PC-3 (cell line): ENCODE measurements at regions not wholly inside any gene's neighbourhood (a gene's known extent, or its start where the extent isn't known, plus 50 kb on each side); places are given as distances from the start of the nearest gene placed in this dataset.

ENCODE experiments used
- ATAC-seq: fragments of 200-7000 bp; cut with Tn5 transposase; 2 replicates; pipeline ENCODE4 v1.9.1; 2020; ENCODE audit warnings: mild to moderate bottlenecking, moderate library complexity
- BruUV-seq: library from RNA; stranded (reverse); fragments of 400-500 nt; replicated peaks from 2 replicates; lab custom pipeline; 2021; lab: Mats Ljungman, UMichigan
- CTCF ChIA-PET: fragments of 300-600 bp; sonication (Branson Sonifier 250); formaldehyde crosslinking; loops from one replicate; lab custom pipeline; 2022; ENCODE audit warnings: antibody characterized with exemption; lab: Charles Lee
- POLR2A ChIA-PET: fragments of 300-600 bp; sonication (Branson Sonifier 250); formaldehyde crosslinking; loops from one replicate; lab custom pipeline; 2022; ENCODE audit warnings: antibody characterized with exemption; ENCODE audit not compliant: unreplicated experiment; lab: Charles Lee
- DNase-seq: peaks from one replicate; pipeline ENCODE4 v3.0.0-alpha.2; 2015
- H2AFZ ChIP-seq: fragments of 300-600 bp; sonication (generic); 2 replicates; pipeline ENCODE4 v1.6.0; 2016; ENCODE audit warnings: antibody characterized with exemption, low read length
- H3F3A ChIP-seq: fragments of 300-600 bp; sonication (generic); one replicate; pipeline ENCODE4 v1.6.0; 2017; ENCODE audit warnings: antibody characterized with exemption, low read length, control low read depth, mild to moderate bottlenecking; ENCODE audit not compliant: unreplicated experiment
- H3K27ac ChIP-seq: fragments of 300-600 bp; sonication (generic); 2 replicates; pipeline ENCODE4 v1.5.1; 2016; ENCODE audit warnings: mild to moderate bottlenecking, low read length
- H3K27me3 ChIP-seq: fragments of 300-600 bp; sonication (generic); 2 replicates; pipeline ENCODE4 v1.6.1; 2016; ENCODE audit warnings: low read length, mixed read lengths
- H3K36me3 ChIP-seq: fragments of 300-600 bp; sonication (generic); 2 replicates; pipeline ENCODE4 v1.6.1; 2016; ENCODE audit warnings: low read depth, mixed run types, low read length, mixed read lengths
- H3K4me1 ChIP-seq: fragments of 300-600 bp; sonication (generic); 2 replicates; pipeline ENCODE4 v1.5.1; 2016; ENCODE audit warnings: low read length; ENCODE audit not compliant: insufficient read depth
- H3K4me2 ChIP-seq: fragments of 300-600 bp; sonication (generic); 2 replicates; pipeline ENCODE4 v1.6.0; 2016; ENCODE audit warnings: low read length
- H3K4me3 ChIP-seq: fragments of 300-600 bp; sonication (generic); 2 replicates; pipeline ENCODE4 v1.5.1; 2016; ENCODE audit warnings: mild to moderate bottlenecking, low read length, mixed read lengths
- H3K79me2 ChIP-seq: fragments of 300-600 bp; sonication (generic); 2 replicates; pipeline ENCODE4 v1.6.1; 2017; ENCODE audit warnings: low read length, mixed read lengths
- H3K9ac ChIP-seq: fragments of 300-600 bp; sonication (generic); 2 replicates; pipeline ENCODE4 v1.6.0; 2016; ENCODE audit warnings: mild to moderate bottlenecking, low read length
- H3K9me2 ChIP-seq: fragments of 300-600 bp; sonication (generic); replicated peaks from 2 replicates; pipeline ENCODE4 v1.6.1; 2016; ENCODE audit warnings: mixed run types, low read length, mixed read lengths
- H3K9me3 ChIP-seq: fragments of 300-600 bp; sonication (generic); 2 replicates; pipeline ENCODE4 v1.6.1; 2016; ENCODE audit warnings: low read length, mixed read lengths
- H4K20me1 ChIP-seq: fragments of 300-600 bp; sonication (generic); 2 replicates; pipeline ENCODE4 v1.6.1; 2016; ENCODE audit warnings: low read length, mixed read lengths
- CTCF ChIP-seq: fragments of 300-600 bp; sonication (generic); conservative IDR thresholded peaks from 2 replicates; pipeline ENCODE4 v1.5.1; 2017; ENCODE audit warnings: antibody characterized with exemption, low read depth, mild to moderate bottlenecking, low read length
- EZH2 ChIP-seq: fragments of 300-600 bp; sonication (generic); IDR thresholded peaks from one replicate; pipeline ENCODE4 v1.6.1; 2017; ENCODE audit warnings: antibody characterized with exemption, mild to moderate bottlenecking, low read length; ENCODE audit not compliant: unreplicated experiment
- EZH2phosphoT487 ChIP-seq: fragments of 300-600 bp; sonication (generic); IDR thresholded peaks from 2 replicates; pipeline ENCODE4 v1.6.1; 2018; ENCODE audit warnings: mild to moderate bottlenecking, antibody characterized with exemption, low read length, borderline replicate concordance
- intact Hi-C: fragments of 100-400 bp; cut with micrococcal nuclease; formaldehyde crosslinking; loops from 2 replicates; pipeline ENCODE4 v1.9.0; 2023

- ATAC-seq = no peak
- no peak overlapping the region for H3K9ac ChIP-seq
- no TSS peak for BruUV-seq
- no peaks in the 10 kb centered on the region for H3K9me3 ChIP-seq
- no peaks in the 10 kb centered on the region for H3K9me2 ChIP-seq
- no peaks in the 10 kb centered on the region for H3K79me2 ChIP-seq
- intact Hi-C loops = no loop called here
- no peak overlapping the region for H3K4me2 ChIP-seq
- ChIA-PET POLR2A (no interaction called here), CTCF (no interaction called here)
- no peak overlapping the region for H3K4me3 ChIP-seq
- H2AFZ ChIP-seq = no peak overlapping the region
- no peaks in the 10 kb centered on the region for H3K4me1 ChIP-seq
- H3K27ac ChIP-seq = no peak overlapping the region
- no peak for TF ChIP-seq EZH2phosphoT487
- no peak for TF ChIP-seq EZH2
- no peak for TF ChIP-seq CTCF
- H3F3A ChIP-seq = no peaks in the 10 kb centered on the region
- peaks cover 7% of the 10 kb centered on the region; the same call in 1 of the 2 replicates for H3K27me3 ChIP-seq
- no peaks in the 10 kb centered on the region for H4K20me1 ChIP-seq
- no peak for DNase-seq
- no peaks in the 10 kb centered on the region for H3K36me3 ChIP-seq
Measured at GRCh38 chr6:23642849-23643248, 483.2 kb upstream of the NRSN1 start.

GRCh38 chr6:23647045-23647444, 479.0 kb upstream of the NRSN1 start:
- Histone ChIP-seq H3K79me2 (no peaks in the 10 kb centered on the region), H3K9me3 (no peaks in the 10 kb centered on the region), H3K36me3 (no peaks in the 10 kb centered on the region), H3K4me2 (no peak overlapping the region), H3K9me2 (no peaks in the 10 kb centered on the region), H4K20me1 (no peaks in the 10 kb centered on the region), H2AFZ (no peak overlapping the region), H3F3A (no peaks in the 10 kb centered on the region), H3K4me3 (no peak overlapping the region), H3K9ac (no peak overlapping the region), H3K4me1 (no peaks in the 10 kb centered on the region), H3K27me3 (peaks cover 3% of the 10 kb centered on the region; the same call in 1 of the 2 replicates), H3K27ac (no peak overlapping the region)
- intact Hi-C loops = no loop called here
- POLR2A ChIA-PET = no interaction called here
- ATAC-seq (no peak), DNase-seq (no peak)
- CTCF ChIA-PET = no interaction called here
- TF ChIP-seq EZH2 (no peak), CTCF (no peak), EZH2phosphoT487 (no peak)
- no TSS peak for BruUV-seq

- CTCF ChIA-PET = no interaction called here
- no peak overlapping the region for H3K27ac ChIP-seq
- TF ChIP-seq EZH2phosphoT487 = no peak
- TF ChIP-seq EZH2 = no peak
- no peak for TF ChIP-seq CTCF
Measured at GRCh38 chr6:23650676-23651075, 475.3 kb upstream of the NRSN1 start.

More at GRCh38 chr6:23650676-23651075, 475.3 kb upstream of the NRSN1 start:
- ATAC-seq (peak; percentile 43; the same call in 1 of the 2 replicates), DNase-seq (peak; percentile 8)
- H3F3A ChIP-seq = no peaks in the 10 kb centered on the region
- POLR2A ChIA-PET = no interaction called here
- H2AFZ ChIP-seq = no peak overlapping the region
- no peak overlapping the region for H3K4me2 ChIP-seq
- no peaks in the 10 kb centered on the region for H3K4me1 ChIP-seq
- H3K79me2 ChIP-seq = no peaks in the 10 kb centered on the region
- no peaks in the 10 kb centered on the region for H3K36me3 ChIP-seq
- H3K27me3 ChIP-seq = peaks cover 3% of the 10 kb centered on the region; the same call in 1 of the 2 replicates
- no peak overlapping the region for H3K9ac ChIP-seq
- H3K9me2 ChIP-seq = no peaks in the 10 kb centered on the region
- intact Hi-C loops = no loop called here
- BruUV-seq = no TSS peak
- no peaks in the 10 kb centered on the region for H4K20me1 ChIP-seq
- no peak overlapping the region for H3K4me3 ChIP-seq
- no peaks in the 10 kb centered on the region for H3K9me3 ChIP-seq
